ENCODE measurements at regions not wholly inside any gene's neighbourhood (a gene's known extent, or its start where the extent isn't known, plus 50 kb on each side); places are given as distances from the start of the nearest gene placed in this dataset.
A peak's percentile ranks its signal among the peaks of the same experiment; 100 is the strongest.

DNA sequence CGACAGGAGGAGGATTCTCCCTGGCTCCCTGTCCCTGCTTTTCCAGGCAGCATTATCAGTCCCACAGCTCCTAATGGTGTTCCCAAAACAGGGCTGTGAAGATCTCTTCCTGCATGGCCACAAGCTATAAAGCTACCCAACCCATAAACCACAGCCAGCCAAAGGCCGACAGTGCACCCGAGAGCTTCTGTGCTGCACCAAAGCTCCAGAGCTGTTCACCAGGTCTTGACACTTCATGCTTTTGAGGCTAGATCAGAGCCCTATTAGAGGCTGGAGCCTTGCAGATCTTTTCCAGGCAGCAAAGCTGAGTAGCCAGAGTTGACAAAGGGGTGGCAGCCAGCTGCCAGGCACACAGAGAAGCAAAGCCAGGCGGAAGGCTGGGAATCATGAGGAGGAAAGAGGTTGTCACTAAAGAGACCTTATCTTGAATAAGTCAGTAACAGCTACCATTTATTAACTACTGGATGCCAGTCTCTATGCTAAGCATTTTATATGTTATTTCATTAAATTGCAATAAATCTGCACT, 180.4 kb downstream of the KATNAL1 start:
- DNase-seq (ENCODE audit: low read depth), result no peak

DNA sequence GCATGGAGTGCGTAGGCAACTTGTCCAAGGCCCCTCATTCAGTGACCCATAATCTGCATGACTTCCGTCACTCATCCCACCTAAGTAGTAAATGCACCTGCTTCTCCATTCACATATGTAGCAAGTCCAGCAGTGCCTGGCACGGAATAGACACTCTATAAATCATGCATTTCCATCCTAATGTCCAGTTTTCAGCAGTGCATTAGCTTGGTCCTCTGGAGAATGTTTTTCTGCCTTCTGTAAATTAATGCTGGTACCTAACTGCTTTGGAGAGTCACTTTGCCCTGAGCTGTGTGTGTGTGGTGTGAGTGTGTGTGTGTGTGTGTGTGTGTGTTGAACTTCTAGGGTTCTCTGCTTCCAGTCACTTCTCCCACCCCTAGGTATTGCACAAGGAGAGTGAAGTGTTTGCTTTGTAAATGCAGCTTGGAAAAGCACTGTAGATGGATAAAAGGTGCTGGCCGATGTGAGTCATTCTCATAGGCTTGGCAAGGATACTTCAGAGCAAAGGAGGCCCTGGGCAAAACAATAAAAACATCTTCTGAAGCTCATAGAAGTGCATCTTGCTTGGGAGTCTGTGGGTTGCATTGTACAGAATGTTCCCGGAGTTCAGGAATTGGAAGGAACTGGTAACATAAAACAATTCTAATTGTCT, 181.8 kb downstream of the KATNAL1 start:
- DNase-seq (ENCODE audit: low read depth), result no peak

DNA sequence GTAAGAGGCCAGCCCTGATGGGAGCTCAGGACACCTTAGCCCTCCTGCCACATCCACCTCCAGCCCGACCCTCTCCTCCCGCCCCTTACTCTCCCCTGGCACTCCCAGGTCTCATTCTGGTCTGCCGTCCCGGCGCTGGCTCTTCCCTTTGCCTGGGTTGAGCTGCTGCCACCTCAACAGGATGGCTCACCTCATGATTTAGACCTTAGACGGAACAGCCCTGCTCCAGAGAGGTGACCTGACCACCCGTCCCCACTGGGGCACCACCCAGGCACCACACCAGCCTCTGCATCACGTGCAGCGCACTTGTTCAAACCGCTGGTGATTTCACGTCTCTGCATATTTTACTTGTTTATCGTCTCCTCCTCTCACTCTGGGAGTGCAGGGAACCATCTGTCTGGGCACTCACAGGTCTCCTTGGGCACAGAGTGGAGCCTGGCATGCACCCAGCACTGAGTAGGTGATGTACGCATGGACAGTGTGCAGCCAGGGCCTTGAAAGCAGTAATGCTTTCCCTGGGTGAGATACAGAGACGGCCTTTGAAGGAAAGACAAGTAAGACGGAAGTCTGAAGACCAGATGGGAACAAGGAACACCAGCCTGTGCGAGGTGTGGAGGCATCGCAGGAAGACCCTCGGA, 183.1 kb downstream of the KATNAL1 start:
- no peak for DNase-seq (ENCODE audit: low read depth)

DNA sequence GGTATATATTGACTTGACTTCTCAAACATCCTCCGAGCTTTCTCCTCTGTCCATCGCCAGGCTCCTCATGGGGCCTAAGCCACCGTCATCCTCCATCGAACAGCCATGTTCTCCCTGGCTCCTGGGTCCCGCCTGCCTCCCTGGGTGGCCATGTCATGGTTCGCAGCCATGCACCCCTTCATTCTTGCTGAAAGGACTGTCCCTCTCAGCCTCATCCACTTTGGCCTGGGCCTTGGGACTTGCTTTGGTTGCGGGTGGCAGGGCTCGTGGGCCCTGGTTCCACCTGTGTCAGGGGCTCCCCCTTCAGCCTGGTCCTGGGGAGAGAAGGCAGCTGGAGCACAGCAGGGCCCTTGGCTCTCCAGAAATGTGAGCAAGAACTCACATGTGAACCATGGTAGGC, 183.8 kb downstream of the KATNAL1 start:
- DNase-seq (ENCODE audit: low read depth), result no peak

DNA sequence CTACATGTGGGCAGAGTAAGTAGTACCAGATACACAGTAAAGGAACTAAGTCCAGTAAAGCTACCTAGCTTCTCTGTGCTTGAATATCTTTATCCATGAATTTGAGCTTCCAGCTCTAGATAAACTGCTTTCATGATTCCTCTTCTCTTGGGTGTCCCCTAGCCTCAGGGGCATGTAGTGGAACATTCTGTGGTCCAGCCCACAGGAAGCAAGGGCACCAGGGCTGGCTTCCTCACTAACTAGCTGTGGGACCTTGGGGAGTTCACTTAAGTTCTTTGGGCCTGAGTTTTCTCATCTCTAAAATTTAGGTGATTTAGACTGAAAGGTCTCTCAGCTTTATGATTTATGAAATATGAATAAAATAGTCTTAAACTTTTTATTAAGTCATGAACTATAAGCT, 185.7 kb downstream of the KATNAL1 start:
- DNase-seq (ENCODE audit: low read depth), result no peak

DNA sequence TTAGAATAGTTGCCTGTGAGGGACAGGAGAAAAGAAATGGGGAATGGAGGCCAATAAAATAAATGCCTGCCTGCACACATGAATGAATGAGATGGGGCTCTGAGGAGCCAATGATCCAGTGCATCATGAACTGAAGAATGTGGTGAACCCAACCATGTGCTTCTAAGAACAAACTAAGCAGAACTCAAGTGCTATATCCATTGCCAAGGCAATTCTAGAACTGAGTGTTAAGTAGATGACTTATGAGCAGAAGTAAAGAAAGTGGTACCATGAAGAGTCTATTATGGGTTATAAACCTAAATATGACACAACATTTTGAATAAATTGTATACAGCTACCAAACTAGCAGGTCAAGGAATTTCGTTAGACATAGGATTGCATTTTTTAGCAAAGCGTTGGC, 186.1 kb downstream of the KATNAL1 start:
- DNase-seq (ENCODE audit: low read depth), result no peak

DNA sequence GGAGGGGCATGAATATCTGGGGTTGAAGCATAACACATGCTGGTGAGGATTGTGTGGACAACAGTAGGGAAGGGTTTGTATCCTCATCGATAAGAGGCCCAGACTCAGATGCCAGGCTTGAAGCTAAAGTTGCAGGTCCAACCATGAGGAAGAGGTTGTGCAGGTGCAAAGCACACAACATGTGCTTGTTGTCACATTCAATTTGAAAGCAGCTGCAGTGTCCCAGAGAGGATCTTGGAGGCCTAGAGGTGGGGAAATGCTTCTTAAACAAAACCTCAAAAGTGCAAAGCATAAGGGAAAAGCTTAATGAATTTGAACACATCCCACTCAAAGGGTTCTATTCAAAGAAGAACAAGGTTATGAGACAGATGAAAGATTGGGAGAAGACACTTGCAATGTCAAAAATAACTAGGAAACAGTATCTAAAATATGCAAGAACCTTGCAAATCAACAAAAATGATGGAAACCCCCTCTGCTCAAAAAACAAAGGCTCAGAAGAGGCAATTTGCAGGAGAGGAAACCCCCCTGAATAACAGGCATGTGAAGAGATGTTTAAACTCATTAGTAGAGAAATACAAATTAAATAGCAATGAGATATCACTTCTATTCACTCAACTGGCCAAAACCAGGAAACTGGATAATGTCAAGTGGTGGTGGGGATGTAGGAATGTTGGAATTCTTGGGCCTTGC, 187.1 kb downstream of the KATNAL1 start:
- no peak for DNase-seq (ENCODE audit: low read depth)

DNA sequence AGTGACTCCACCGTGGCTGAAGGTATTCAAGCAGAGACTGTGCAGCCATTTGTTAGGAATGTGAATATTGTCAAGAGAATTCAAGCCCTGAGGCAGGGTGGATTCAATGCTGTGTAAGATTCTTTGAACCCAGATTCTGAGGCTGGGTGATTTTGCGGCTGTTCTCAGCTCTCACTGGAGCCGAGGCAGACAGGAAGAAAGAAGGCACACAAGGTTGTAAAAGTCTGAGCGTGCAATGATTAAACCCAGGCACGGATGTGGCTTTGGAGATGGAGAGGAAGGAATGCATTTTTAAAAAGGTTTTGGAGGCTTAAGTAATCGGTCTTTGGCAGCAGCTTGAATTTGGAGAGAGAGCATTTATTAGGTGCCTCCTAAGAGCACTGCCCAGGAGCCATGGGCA, 187.9 kb downstream of the KATNAL1 start:
- DNase-seq (ENCODE audit: low read depth), result no peak

DNA sequence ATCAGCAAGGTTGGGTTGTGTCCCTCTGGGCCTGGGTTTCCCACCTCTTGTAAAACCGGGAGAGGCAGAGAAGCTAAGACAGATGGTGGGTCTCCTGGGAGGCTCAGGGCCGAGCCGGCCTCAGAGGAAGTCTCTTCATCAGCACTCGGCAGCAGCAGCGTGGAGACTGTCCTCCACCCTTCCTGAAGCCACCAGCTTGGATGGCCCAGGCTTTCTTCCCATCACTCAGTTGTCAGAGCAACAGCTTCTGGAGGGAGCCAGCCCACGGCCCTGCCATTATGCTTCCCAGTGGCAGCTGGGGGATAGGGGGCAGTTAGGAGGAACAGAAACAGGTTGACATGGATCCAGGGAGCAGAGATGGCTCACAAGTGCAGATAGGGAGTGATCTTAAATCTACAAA, 191.0 kb downstream of the KATNAL1 start:
- no peak for DNase-seq (ENCODE audit: low read depth)

DNA sequence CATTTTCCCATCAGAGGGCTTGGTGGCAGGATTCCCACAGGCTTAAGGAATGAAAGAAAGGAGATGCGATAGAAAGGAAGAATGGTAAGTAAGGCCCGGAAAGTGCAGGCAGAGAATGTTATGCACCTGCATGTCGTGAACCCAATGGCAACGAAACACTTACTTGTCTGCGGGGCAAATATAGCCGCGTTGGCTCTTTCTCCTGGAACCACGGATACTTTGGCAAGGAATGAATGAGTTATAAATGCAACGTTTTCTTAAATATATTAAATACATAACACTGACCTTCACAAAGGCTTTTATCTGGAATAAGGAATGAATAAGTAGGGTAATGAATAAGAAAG, 192.1 kb downstream of the KATNAL1 start:
- no peak for DNase-seq (ENCODE audit: low read depth)

DNA sequence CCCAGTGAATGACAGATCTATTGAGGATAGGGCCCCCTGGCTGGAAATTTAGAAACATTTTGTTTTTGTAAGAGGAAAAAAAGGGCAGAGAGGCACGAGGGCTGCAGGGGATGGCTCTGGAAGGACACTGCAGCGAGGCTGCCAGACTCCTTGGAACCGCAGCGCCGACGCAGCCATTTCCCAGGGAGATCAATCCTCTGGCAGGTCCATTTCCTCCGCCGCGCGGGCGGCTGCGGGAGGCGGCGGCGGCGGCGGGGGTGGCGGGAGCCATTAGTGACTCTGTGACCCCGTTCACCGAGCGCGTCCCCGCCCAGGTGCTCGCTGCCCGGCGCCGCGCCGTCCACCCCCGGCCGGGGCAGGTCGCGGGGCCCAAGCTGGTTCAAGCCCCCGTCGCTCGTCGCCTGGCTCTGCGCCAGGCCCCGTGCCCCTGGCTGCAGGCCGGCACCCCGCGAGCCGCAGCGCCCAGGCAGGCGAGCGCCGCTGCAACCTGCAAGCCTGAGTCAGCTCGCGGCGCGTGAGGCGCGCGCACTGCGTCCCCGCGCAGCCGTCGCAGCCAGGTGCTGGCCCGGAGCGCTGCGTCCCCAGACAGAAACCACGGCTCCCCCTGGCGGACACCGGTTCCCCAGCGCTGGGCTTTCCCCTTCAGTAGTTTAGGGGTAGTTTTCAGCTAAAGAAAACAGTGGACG, 192.6 kb downstream of the KATNAL1 start:
- DNase-seq (ENCODE audit: low read depth), result peak; percentile 96

DNA sequence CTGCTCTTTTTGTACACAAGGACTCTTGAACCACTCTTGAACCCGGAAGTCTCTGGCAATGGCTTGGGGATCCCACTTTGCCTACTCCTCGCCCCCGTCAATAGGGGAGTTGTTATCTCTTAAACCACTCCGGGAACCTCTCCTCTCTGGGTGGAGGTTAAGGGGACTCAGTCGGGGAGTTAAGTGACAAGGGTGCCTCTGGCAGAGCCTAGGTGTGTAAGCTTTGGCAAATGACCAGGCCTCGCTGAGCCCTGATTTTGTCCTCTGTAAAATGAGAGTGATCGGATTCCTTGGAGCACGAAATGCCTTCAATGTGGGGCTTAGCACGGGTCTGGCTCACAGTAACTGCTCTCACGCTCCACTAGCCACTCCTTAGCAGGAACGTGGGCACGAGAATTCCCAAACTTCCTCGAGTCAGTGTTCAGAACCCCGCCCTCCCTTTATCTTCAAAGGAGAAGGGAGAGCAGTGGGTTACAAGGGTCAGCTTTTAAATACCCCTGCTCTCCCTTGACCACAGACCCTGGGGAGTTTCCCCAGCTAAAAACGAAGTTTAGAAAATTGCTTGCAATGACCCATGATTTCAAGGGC, 193.3 kb downstream of the KATNAL1 start:
- no peak for DNase-seq (ENCODE audit: low read depth)

DNA sequence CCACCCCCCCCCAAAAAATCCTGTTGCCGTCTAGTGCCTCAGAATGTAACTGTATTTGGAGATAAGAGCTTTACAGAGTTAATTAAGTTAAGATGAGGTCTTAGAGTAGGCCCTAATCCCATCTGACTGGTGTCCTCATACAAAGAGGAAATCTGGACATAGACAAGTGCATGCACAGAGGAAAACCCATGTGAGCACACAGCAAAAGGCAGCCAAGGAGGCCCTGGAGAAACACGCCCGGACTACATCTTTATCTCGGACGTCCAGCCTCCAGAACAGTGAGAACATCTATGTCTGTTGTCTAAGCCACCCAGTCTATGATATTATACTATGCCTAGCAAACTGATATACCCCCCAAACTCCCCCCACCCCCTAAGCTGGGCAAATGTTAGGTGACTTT, 193.8 kb downstream of the KATNAL1 start:
- DNase-seq (ENCODE audit: low read depth), result no peak

DNA sequence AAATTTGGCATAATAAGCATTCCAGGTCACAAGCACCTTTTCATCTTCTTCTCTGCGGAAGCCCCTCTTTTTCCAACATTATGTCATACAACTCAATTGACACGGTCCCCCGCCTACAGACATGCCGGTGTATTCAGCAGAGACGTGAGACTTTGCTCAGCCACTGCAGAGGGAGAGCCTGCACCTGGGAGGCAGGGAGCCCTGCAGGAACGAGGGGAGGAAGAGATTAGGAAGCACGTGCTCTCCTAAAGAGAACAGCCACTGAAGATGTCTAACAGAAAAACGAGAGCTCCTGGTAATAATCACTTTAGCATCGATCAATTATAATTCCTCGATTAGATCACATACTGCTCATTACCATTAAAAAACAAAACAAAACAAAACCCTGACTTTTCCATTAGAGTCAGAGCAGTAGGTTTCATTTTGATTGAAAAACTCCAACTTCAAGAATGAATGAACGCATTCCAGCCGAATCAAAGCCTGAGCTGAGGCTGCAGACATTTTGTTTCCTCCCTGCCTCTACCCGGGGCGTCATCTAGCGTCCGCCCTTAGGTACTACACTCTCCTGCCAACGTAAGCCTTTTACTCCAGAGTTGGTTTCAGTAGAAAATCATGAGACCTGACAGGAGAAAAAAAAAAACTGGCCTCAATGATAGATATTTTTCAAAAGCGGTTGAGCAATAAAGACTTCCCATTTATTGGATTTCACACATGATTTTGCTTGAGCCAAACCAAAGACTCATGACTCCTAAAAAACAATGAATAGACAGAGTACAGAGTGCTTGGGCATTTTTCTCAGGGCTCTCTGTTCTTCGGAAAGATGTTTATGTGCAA, 194.5 kb downstream of the KATNAL1 start:
- peak; percentile 69 for DNase-seq (ENCODE audit: low read depth)

DNA sequence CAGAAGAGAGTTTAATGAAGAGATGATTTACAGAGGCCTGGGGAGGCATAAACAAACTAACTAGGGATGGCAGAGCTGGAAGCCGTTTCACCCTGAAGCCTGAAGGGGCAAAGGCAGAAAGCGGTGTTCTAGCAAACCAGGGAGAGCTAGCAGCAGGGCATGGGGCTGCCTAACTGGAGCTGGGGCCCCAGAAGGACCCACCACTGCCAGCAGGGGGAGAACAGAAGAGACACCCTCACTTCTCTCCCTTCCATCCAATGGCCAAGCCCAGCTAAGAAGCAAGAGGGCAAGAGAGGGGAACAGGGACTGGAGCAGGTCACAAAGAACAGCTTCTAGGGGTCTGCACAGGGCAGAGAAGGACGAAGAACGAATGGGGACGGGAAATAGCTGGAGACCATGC, 195.5 kb downstream of the KATNAL1 start:
- no peak for DNase-seq (ENCODE audit: low read depth)

DNA sequence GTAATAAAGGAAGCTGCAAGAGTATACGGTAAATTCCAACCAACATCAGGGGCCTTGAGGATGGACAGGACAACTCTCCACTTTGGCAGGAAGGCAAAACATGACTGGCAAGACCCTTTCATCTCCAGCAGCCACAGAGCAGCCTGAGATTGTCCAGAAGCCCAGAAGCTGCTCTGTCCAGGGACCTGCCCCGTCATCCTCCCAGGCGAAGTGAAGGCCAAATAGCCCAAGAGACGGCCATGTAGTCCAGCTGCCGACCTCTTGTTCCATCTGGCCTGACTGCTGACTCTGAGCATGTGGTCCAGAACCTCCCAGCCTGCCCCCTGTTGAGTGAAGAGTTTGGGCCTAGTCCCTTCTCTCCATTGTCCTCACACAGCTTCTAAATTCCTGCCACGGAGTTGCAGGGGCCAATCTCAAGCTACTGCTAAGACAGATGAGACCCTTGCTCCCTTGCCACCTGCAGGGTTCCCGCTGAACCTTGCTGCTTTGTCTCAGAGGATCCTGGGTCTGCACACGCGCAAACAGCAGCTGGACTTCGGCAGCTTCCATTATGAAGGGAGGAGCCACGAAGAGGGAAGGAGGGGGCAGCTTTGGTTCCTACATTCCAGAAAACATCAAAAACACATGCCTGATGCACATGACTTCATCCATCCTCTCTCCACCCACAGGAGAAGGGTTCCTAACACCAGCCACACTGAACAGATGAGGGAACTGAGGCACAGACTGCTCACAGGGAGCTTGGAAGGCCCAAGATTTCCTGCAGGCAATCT, 196.9 kb downstream of the KATNAL1 start:
- no peak for DNase-seq (ENCODE audit: low read depth)

DNA sequence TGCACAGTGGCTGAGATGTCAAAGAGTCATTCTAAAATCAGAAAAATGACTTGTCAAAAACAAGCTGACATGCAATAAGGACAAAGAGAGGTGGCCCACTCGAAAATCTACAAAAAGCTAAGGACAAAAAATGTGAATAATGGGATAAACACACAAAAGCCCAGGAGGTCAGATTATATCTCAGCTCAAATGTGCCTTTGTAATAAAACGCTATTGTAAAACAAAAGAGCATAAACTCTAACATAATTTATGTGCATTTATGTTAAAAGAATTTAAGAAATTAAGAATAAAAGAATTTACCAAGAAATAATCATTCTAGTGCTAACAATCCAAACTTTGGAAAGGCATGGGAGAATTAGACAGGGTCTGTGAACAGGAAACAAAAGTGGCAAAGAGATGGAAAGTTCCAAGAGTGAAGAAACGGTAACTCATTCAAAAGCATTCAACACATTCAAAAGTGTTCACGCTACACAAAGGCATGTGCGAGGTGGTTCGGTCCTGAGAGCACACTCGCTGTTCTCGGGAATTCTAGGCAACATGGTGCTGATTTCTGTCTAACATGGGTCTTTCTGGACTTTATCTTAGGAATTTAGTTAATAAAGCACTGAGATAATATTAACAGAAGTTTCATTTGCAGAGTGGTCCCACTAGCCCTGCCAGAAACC, 197.7 kb downstream of the KATNAL1 start:
- DNase-seq (ENCODE audit: low read depth), result no peak

DNA sequence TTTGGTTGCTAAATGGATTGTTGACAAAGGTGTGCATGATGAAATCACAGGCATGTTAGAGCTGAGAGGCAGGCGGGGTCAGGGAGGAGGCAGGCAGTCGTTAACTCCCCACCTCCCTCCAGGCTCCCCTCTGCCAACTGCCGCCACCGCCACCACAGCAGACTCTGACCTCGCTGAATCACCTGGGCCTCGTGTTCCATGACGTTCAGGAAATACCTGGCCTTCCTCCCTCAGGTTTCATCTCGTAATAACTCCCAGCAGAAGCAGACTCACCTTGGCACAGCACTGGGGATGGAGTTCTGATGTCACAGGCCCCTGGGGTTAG, 198.5 kb downstream of the KATNAL1 start:
- DNase-seq (ENCODE audit: low read depth), result no peak

DNA sequence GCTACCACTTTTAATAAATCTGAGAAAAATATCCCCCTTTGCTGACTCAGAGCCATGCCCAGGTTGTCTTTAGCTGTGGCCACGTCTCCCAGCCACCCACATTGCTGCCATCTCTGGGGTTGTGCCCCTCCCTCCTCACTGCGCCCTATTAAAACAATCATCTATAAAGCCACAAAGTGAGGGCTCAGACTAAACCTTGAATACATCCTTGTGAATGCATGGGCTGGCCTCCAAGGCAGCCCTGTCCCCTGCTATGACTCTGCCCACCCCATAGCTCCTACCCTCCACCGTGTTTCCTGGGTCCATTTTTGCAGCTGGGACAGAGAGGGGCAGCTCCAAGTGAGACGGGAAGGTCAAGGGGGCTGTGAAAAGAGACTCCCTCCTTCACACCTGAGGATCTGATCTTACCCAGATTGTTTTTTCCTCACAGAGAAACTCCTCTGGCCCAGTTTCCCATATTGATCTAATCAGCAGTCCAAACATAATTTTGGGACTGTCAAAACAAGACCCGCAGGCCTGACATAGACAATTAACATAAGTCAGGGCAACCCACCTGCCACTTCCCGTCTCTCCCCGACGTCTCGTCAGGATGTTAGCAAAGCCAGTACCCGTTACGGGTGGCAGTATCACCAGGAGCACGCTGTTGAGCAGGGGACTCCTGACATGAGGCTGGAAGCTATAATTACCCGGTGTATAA, 199.0 kb downstream of the KATNAL1 start:
- DNase-seq (ENCODE audit: low read depth), result no peak
